ENCODE measurements at regions not wholly inside any gene's neighbourhood (a gene's known extent, or its start where the extent isn't known, plus 50 kb on each side); places are given as distances from the start of the nearest gene placed in this dataset.
"Not testable (repeated sequence)": the region's sequence is repeated elsewhere in the genome, so short reads cannot be mapped to it uniquely, and the experiment has no call there.

GRCh38 chr5:99478450-99478849 lies 549.6 kb upstream of the CHD1 start:
- not testable (repeated sequence) for TF ChIP-seq CTCF (IDR thresholded peaks at IDR 0.05; ENCODE audit: low read length); EZH2 (optimal IDR thresholded peaks at IDR 0.05; ENCODE audit: low read depth, low read length)

All from MM.1S (cell line).